EL (cell line): ENCODE measurements at regions not wholly inside any gene's neighbourhood (a gene's known extent, or its start where the extent isn't known, plus 50 kb on each side); places are given as distances from the start of the nearest gene placed in this dataset.
"Not testable (repeated sequence)": the region's sequence is repeated elsewhere in the genome, so short reads cannot be mapped to it uniquely, and the experiment has no call there.

Source experiments
- DNase-seq: peaks from one replicate; pipeline ENCODE4 v3.0.0-alpha.2; 2016

DNA sequence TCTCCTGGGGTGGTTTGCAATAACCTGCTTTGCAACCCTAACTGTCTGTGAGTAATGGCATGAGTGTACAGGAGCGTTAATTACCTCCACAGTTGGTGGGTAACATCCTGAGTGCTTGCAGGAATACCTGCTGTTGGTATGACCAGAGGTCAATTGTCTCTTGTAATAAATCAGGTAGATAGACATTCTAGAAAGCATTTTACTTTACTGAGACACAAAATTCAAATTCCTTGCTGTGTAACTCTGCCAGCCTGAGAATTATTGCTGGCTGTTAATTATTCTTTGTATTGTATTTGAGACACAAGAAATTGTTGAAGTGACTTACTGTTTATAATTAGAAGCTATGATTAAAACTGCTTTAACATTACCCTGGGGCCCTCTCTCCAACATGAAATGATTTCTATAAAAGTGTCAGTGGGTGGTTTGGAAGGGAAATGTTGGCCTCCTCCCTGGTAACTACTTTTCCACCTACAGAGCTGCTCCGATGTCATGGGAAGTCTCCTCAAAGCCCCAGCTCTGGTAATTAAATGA, 150.8 kb upstream of the ADCY2 start:
- no peak for DNase-seq

DNA sequence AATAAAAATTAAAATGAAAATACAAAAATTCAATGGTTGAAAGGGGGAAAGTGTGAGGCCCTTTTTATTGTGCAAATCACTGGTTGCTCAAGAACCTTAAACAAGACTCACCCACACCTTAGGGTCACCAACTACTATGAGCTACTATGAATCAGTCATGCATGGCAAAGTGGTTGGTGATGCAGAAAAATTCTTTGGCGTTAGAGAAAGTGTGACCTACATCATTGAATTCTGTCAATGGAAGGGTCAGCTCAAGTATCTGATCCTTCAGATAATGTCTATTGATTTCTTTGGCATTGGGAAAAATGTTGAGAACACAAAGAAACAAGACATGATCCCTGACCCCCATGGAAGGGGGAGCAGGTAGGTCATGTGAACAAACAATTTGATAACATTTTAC, 149.7 kb upstream of the ADCY2 start:
- no peak for DNase-seq

DNA sequence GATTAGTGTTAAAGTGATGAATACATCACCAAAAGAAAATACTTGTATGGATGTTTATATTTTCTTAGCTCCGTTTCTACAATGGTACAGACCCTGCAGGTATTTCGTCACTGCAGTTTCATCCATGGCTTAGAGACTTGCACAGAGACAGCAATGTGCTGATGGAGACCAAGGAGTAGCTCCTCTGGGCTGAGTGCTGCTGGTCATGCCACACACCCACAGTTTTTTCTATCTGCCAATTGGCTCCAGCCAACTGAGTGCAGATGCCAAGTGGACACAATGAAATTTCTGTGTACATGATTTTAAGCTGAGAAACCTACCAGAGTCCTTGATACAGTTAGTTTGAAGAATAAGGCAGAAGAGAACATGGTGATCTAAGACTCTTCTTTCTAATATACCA, 145.9 kb upstream of the ADCY2 start:
- DNase-seq: no peak

DNA sequence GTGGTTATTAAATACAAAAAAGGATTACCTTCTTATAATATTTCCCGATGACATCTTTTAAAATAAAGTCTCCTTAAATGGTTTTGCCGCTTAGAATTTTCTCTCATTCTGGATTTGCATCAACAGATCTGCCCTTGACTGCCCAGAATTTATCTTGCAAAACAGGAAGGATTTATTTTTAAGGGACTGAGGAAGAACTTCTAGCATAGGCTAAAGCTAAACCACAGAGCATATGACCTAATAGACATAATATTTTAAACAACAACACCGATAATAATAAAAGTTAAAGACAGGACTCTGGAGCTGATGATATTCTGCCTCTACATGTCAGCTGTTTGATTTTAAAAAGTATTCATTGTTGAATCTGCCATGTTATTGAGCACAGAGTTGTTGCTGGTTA, 145.3 kb upstream of the ADCY2 start:
- DNase-seq: no peak

DNA sequence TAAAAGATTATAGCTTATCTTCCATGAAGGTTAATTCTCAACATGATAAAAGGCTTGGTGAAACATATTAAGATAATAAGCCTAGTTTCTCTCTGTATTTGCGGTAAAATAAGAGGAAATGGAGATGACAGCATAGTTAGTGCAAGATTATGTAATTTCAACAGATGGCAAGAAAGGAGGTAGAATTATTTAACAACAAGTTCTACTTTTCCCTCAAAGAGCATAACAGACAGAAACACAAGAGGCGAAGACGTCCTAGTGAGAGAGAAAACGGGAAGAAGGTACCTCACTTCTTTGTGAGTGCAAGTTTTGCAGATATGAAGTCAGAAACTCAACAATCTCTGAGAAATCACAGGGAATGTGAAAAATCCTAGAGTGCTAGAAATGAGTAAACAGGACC, 144.8 kb upstream of the ADCY2 start:
- DNase-seq: no peak

DNA sequence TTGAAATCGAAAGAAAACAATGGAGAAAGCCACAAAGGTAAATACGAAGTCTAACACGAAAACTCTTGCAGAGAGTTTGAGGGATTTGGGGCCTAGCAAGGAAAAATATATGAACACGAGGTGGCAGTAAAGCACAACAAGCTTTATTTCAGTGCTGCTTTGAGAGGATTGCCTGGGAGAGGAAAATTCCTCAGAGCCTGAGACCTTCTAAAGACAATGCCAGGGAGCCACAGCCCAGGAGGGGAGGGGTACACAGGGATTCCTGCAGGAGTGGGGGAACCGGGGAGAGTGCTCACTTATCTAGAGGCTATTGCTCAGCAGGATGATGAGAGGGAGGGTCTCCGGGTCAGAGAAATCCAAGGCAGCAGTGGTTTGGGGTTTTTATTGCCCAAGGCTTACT, 134.9 kb upstream of the ADCY2 start:
- DNase-seq: no peak

DNA sequence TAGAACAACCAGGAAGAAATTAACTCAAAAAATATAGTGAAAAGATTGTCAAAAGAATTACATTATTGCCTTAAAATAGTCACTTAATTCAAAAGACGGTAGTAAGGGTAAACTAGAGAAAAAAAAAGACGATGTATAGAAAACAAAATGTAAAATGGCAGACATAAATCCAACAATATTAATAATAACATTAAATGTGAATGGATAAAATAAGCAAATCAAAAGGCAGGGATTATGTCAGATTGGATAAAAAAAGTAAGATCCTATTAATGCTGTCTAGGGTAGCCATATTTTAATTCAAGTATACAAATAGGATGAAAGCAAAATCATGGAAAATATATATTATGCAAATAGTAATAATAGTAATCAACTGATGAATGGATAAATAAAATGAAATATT, 134.0 kb upstream of the ADCY2 start:
- DNase-seq: no peak

DNA sequence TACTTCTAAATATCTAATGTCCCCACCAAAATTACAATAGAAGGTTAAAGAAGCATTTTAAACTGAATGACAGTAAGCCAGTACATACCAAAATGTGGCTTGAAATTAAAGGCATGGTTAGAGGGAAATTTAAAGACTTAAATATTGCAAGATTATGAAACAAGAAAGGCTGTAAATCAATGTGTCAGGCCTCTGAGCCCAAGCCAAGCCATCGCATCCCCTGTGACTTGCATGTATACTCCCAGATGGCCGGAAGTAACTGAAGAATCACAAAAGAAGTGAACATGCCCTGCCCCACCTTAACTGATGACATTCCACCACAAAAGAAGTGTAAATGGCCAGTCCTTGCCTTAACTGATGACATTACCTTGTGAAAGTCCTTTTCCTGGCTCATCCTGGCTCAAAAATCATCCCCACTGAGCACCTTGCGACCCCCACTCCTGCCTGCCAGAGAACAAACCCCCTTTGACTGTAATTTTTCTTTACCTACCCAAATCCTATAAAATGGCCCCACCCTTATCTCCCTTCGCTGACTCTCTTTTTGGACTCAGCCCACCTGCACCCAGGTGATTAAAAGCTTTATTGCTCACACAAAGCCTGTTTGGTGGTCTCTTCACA, 132.4 kb upstream of the ADCY2 start:
- DNase-seq: not testable (repeated sequence)

- not testable (repeated sequence) for DNase-seq
These were observed 130.2 kb upstream of the ADCY2 start for GRCh38 chr5:7265776-7266175.

DNA sequence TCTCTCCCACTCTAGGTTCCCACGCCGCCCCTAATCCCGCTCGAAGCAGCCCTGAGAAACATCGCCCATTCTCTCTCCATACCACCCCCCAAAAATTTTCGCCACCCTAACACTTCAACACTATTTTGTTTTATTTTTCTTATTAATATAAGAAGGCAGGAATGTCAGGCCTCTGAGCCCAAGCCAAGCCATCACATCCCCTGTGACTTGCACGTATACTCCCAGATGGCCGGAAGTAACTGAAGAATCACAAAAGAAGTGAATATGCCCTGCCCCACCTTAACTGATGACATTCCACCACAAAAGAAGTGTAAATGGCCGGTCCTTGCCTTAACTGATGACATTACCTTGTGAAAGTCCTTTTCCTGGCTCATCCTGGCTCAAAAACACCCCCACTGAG, 127.2 kb upstream of the ADCY2 start:
- not testable (repeated sequence) for DNase-seq

DNA sequence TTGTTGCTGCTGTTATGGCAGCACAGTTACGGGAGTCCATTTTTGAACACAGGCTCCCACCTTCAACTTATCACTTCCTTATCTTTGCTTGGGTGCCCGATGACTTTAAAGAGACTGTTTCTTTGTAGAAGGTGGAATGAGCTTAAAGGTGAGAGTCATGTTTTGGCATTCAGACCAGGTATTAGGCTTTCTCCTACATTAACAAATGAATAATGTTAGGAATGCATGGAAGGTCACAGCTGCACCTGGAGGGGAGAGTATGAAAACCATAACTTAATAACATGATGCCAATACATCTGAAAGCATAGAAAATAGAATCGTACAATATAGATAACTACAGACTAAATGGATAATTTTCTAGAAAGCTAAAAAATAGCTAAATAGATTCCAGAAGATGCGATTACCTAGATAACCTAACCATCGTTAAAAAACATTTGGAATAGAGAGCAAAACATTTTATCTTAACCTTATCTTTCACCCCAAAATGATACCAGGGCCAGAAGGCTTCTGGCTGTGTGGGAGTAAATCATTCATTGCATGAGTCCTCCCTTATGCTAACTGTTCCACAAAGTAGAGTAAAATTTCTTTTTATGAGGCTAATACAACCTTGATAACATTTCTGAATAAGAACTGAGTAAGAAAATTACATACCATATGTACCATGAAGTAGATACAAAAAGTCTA, 126.2 kb upstream of the ADCY2 start:
- DNase-seq: no peak

GRCh38 chr5:7271435-7272084, 124.4 kb upstream of the ADCY2 start:
- no peak for DNase-seq

DNA sequence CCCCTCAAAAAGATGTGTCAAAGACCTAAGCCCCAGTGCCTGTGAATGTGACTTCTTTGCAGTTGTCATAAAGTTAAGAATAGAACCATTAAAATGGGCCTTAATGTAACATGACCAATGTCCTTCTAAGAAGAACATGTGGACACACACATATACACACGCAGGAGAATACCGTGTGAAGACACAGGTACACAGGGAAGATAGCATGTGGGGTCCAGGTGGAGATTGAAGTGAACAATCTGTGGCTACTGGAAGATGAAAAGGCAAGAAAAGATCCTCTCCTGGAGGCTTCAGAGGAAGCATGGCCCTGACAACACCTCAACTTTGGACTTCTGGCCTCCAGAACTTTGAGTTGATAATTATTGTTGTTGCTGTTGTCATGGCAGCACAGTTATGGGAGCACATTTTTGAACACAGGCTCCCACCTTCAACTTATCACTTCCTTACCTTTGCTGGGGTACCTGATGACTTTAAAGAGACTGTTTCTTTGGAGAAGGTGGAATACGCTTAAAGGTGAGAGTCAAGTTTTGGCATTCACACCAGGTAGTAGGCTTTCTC, 123.5 kb upstream of the ADCY2 start:
- DNase-seq: no peak

DNA sequence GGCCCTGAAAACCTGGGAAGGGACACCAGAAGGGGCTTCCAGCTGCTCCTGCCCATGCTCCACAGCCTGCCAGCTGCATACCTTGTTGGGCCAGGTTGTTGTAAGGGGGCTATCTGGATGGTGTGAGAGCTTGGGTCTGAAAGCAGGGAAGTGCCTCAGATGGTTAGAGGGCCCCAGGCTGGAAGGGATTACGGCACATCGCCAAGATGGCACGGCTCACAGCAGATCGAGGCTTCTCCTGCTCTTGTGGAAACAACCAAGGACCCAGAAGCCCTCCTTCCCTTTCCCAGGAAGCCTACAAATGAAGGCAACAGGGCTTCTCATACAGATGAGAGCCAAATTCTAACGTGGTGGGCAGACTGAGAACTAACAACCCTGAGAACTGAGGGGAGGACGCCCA, 121.7 kb upstream of the ADCY2 start:
- no peak for DNase-seq

DNA sequence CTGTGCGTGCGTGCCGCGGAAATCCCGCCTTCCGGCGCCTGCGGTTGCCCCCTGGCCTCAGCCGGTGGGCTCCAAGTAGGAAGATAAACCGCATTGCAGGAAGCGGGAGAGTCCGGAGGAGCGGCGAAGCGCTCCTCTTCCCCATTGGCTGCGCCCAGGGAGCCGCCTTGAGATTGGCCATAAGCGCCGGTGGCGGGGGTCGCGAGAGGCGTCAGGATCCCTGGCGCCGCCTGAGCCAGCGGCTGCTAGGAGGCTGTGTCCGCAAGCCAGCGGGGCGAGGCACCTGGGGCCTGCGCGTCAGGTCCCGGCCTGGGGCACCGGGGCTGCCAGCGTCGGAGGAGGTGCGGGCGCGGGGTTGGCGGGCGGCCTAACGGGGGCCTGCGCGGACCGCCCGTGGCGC, 106.3 kb upstream of the ADCY2 start:
- DNase-seq: not testable (repeated sequence)

DNA sequence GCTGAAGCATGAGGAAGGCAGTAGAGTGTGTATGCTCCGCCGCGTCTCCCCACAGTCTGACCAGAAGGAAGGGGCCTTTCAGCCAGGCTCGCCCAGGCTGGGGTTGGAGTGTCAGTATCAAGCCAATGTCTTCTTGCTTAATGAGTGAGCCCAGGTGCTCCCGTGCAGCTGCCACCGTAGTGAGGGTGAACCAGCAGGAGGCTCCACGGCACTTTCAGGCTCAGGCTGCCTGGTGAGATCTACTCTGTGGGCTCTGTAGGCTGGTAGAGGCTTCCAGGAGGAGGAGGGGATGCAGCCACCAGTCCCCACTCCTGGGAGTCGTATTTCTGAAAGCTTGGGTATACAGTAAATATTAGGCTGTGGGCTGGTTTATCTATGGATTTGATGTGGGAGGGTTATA, 98.1 kb upstream of the ADCY2 start:
- DNase-seq: not testable (repeated sequence)

- DNase-seq: not testable (repeated sequence)
These were observed 96.2 kb upstream of the ADCY2 start for GRCh38 chr5:7299731-7300130.

- not testable (repeated sequence) for DNase-seq
These were observed 90.8 kb upstream of the ADCY2 start for GRCh38 chr5:7305000-7305674.

- not testable (repeated sequence) for DNase-seq
These were observed 89.4 kb upstream of the ADCY2 start for GRCh38 chr5:7306556-7306955.

- not testable (repeated sequence) for DNase-seq
These were observed 88.2 kb upstream of the ADCY2 start for GRCh38 chr5:7307709-7308108.

- DNase-seq: not testable (repeated sequence)
These were observed 86.2 kb upstream of the ADCY2 start for GRCh38 chr5:7309715-7310114.

- DNase-seq: not testable (repeated sequence)
These were observed 85.3 kb upstream of the ADCY2 start for GRCh38 chr5:7310656-7311055.

DNA sequence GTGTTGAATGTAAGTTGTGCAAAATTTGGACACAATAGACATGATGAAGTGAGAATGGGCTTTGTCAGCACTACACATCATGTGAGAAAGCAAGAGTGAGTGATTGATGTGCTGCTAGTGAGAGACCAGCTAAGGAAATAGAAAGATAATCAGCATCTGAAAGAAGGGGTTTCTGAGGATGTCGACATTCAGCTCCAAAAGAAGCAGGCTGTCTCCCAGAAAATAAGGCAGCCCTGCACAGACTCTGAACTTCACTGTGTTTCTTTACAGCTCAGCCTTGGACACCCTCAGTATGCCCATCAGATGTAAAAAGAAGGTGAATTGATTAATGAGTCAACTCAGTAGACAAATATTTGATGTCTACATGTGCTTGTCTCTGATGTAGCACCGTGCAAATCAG, 80.8 kb upstream of the ADCY2 start:
- DNase-seq: no peak
